Activated T-cell treated with anti-CD3 and anti-CD28 coated beads, Interleukin-2, amount 50 U/mL, for 72 hours (primary cell): ENCODE measurements at regions not wholly inside any gene's neighbourhood (a gene's known extent, or its start where the extent isn't known, plus 50 kb on each side); places are given as distances from the start of the nearest gene placed in this dataset.
"Not testable (repeated sequence)": the region's sequence is repeated elsewhere in the genome, so short reads cannot be mapped to it uniquely, and the experiment has no call there.

ENCODE experiments used
- ATAC-seq, 2 donors: fragments of 150-1000 bp; cut with Tn5 transposase; replicated peaks in 1 of 2; 2 replicates each; pipeline ENCODE4 v1.10.0; 2021; ENCODE audit warnings: moderate library complexity in 2 of 2, mild to moderate bottlenecking in 1 of 2
- DNase-seq, 2 donors: peaks; one replicate each; pipeline ENCODE4 v3.0.0; 2021 to 2022; ENCODE audit warnings: mixed read lengths in 1 of 2
- H3K27ac Mint-ChIP-seq: one replicate; pipeline ENCODE4 v1.8.0; 2022; ENCODE audit warnings: mild to moderate bottlenecking, moderate library complexity, mixed read lengths
- H3K27me3 Mint-ChIP-seq: one replicate; pipeline ENCODE4 v1.8.0; 2022; ENCODE audit warnings: low read depth, mixed read lengths
- H3K36me3 Mint-ChIP-seq, 2 donors: one replicate each; pipeline ENCODE4 v1.8.0; 2022; ENCODE audit warnings: mixed read lengths in 2 of 2, mild to moderate bottlenecking in 1 of 2; ENCODE audit not compliant: insufficient read depth in 2 of 2
- H3K4me1 Mint-ChIP-seq: one replicate; pipeline ENCODE4 v1.8.0; 2022; ENCODE audit warnings: low read depth, mixed read lengths
- H3K4me3 Mint-ChIP-seq, 2 donors: one replicate each; pipeline ENCODE4 v1.8.0; 2022; ENCODE audit warnings: mild to moderate bottlenecking in 2 of 2, mixed read lengths in 2 of 2, moderate library complexity in 2 of 2
- H3K9me3 Mint-ChIP-seq, 2 donors: one replicate each; pipeline ENCODE4 v1.8.0; 2022; ENCODE audit warnings: mixed read lengths in 2 of 2

DNA sequence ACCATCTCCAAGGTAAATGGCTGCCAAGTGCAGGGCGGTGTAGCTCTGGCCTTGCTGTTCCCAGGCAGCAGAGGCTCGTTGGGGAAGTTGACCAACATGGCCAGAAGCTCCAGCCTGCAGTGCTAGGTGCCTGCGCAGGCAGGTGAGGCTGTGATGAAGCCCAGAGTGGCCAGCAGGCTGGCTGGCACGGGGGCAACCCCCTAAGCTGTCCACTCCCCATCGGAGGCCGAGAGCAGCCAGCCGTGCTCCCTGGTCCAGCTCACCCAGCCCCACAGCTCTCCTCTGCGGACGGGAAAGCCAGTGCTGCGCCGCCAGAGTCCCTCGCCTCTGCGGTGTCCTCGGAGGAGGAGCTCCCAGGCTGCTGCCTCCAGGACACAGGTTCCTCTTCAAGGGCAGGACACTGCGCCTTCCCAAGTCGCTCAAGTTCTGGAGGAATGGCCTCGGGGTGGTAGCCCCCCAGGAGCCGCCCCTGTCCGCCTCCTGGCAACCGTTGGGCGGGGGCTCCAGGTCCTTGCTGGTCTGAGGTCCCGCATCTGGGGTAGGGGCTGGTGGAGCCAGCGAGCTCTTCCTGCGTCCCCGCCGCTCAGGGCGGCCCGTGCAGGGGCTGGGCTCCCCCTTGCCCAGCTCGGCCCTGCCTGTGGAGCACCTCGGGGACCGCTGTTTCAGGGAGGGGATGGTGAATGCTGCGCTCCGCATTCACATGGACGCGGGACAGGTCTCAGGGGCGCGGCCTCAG lies 1438.1 kb upstream of the TPTE start:
- H3K4me3 Mint-ChIP-seq: not testable (repeated sequence)

DNA sequence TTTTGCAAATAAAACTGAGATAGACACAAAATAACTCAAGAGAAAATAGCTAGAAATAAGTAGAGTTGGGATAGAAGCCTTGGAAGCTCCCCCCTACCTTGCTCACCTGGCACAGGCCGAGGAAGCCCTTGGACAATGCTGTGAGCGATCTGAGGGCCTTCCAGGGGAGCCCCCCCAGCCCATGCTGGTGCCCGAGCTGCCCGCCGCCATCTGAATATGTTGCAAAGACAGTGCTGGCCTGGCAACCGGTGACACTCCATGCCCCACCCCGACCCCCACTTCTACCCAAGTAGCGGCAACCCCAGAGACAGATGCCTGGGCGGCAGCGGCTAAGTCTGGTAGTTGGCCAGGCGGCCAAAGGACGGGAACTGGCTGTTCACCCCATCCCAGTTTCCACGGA lies 1435.1 kb upstream of the TPTE start:
- not testable (repeated sequence) for H3K4me3 Mint-ChIP-seq, H3K36me3 Mint-ChIP-seq, ATAC-seq, H3K27ac Mint-ChIP-seq, DNase-seq, H3K4me1 Mint-ChIP-seq, H3K27me3 Mint-ChIP-seq, H3K9me3 Mint-ChIP-seq

More for the DNA sequence above, 1438.1 kb upstream of the TPTE start:
- H3K4me1 Mint-ChIP-seq, ATAC-seq, DNase-seq, H3K27me3 Mint-ChIP-seq, H3K36me3 Mint-ChIP-seq, H3K27ac Mint-ChIP-seq, H3K9me3 Mint-ChIP-seq: not testable (repeated sequence)

DNA sequence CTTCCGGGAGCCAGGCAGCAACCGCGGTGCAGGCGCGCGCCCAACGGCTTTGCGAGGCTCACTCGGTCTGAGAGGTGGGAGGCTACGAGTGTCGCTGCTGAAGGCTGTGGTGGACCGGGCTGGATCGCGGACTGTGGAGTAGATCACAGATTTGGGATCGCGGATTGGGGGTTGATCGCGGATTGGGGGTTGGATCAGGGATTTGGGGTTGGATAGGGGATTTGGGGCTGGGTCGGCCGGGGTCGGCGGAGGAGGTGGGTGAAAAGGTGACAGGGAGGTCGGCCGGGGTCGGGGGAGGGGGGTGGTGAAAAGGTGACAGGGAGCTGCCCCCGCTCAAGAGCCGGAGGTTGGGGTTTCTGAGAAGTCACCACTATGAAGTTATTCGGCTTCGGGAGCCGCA lies 1433.6 kb upstream of the TPTE start:
- H3K36me3 Mint-ChIP-seq, H3K9me3 Mint-ChIP-seq, DNase-seq, H3K4me3 Mint-ChIP-seq, H3K27ac Mint-ChIP-seq, ATAC-seq, H3K4me1 Mint-ChIP-seq, H3K27me3 Mint-ChIP-seq: not testable (repeated sequence)

DNA sequence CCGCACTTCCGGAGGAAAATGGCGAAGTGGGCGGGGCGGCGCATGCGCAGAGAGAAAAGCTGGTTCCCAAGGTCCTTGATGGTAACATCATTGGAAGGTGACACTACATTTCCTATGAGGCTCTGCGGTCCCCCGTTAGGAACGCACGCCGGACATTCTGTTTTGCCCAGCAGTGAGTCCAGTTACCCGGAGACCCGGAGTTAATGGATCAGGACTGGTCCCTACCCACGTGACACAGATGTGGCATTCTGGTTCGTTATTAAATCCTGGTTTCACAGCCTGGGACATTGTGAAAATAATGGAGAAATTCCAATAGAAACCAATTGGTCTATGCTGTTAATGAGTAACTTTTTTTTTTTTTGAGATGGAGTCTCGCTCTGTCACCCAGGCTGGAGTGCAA lies 1391.6 kb upstream of the TPTE start:
- not testable (repeated sequence) for H3K27ac Mint-ChIP-seq, DNase-seq, H3K4me1 Mint-ChIP-seq, H3K9me3 Mint-ChIP-seq, ATAC-seq, H3K36me3 Mint-ChIP-seq, H3K4me3 Mint-ChIP-seq, H3K27me3 Mint-ChIP-seq

DNA sequence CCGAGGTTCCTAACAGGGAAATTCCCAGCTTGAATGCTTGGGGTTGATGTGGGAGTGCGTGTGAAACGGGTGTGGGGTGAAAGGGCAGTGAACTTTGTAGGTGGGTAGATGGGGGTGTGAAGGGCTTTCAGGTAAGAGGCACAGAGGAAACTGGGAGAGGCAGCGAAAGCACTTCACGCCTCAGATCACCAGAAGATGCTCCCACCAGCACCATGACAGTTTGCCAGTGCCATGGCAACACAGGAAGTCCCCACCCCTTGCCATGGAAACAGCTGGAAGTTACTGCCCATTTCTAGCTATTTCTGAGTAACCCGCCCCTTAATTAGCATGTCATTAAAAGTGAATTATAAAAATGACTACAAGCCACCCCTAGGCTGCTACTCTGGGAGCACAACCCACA lies 1390.6 kb upstream of the TPTE start:
- not testable (repeated sequence) for H3K36me3 Mint-ChIP-seq, ATAC-seq, H3K4me3 Mint-ChIP-seq, H3K9me3 Mint-ChIP-seq, H3K27ac Mint-ChIP-seq, H3K27me3 Mint-ChIP-seq, DNase-seq, H3K4me1 Mint-ChIP-seq
